ENCODE measurements at regions not wholly inside any gene's neighbourhood (a gene's known extent, or its start where the extent isn't known, plus 50 kb on each side); places are given as distances from the start of the nearest gene placed in this dataset.
"Not testable (repeated sequence)": the region's sequence is repeated elsewhere in the genome, so short reads cannot be mapped to it uniquely, and the experiment has no call there.

GRCh38 chrX:953879-954482 is 258.5 kb downstream of the CRLF2 start:
- DNase-seq = no peak

GRCh38 chrX:952816-953215 is 259.6 kb downstream of the CRLF2 start:
- DNase-seq = no peak

DNA sequence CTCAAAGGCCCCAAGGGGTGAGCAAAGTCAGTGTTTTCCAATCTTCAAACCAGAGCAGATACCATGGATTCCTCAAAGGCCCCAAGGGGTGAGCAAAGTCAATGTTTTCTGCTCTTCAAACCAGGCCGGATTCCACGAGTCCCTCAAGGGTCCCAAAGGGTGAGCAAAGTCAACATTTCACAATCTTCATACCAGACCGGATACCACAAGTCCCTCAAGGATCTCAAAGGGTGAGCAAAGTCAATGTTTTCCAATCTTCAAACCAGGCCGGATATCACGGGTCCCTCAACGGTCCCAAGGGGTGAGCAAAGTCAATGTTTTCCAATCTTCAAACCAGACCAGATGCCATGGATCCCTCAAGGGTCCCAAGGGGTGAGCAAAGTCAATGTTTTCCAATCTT is 265.2 kb downstream of the CRLF2 start:
- DNase-seq = not testable (repeated sequence)

DNA sequence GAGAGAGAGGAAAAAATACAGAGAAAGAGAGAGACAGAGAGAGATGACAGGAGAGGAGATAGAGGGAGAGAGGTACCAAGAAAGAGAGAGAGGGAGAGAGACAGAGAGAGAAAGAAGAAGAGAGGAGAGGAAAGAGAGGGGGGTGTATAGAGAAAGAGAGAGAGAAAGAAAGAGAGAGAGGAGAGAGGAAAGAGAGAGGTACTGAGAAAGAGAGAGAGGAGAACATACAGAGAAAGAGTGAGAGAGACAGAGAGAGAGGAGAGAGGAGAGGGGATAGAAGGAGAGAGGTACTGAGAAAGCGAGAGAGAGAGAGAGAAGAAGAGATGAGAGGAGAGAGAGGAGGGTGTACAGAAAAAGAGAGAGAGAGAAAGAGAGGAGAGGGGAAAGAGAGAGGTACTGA is 269.4 kb downstream of the CRLF2 start:
- no peak for DNase-seq

GRCh38 chrX:940691-941090 is 271.8 kb downstream of the CRLF2 start:
- DNase-seq = no peak

GRCh38 chrX:936979-937769 is 275.3 kb downstream of the CRLF2 start:
- no peak for DNase-seq

DNA sequence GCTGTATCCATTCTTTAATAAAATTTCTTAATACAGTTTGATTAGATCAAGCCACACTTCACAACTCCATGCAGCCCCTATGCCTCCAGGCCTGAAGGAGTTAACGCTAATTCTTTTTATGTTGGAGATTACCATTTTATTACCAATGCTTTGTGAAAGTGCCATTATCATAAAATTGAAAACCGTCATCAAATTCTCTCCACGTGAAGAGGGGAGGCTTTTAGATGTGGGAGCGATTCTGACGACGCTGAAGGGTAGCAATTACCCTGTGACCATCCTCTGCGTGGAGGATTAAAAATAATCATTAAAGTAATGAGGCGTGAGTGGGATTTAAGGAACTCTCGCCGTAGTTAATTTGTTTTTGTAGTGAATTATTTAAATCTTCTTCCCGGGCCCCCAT is 278.8 kb downstream of the CRLF2 start:
- DNase-seq = no peak

DNA sequence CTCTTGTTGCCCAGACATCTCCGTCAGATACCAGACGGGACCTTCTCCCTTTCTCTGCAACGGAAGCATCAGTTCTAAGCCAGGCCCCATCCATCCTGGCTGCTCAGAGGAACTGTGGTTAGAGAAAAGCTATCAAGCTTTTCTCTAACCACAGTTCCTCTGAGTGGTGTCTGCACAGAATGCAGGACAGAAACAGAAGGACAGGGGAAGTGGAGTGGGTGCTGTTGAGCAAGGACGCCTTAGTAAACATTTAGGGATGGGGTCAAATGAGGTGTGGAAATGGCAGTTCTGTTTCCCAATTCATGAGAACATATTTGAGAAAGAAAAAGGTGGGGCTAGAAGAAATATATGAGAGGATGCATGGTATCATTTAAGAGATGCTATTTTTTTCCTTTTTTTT is 283.8 kb downstream of the CRLF2 start:
- DNase-seq = no peak

DNA sequence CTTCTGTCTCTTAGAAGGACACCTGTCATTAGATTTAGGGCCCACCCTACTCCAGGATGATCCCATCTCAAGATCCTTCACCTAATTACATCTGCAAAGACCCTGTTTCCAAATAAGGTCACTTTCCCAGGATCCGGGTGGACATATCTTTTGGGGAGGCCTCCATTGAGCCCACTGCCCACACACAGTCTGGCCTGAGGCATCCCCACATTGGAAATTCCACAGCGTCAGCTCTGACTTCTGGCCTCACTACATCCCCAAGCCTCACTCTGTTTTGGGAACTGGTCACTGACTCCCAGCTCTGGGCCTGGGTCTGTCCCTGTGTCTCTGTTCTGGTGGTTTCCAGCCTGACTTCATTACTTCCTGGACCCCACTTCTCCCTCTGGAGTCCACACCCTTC is 285.5 kb downstream of the CRLF2 start:
- no peak for DNase-seq

DNA sequence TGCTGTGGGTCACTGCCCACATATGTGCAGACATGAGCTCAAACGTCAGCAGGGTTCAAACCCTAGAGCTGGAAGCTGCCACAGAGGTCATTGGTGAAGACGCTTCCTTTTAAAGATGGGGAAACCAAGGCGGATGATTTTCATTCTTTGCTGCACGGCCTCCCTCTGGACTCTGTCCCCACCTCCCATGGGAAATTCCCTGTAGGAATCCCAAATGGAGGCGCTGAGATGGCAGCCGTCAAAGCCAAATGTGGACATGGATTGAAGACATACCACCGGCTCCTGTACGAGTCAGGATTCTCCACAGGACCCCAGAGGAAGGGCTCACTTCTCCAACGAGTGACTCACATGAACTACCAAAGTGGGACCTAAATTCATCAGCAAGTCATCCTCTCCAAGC is 286.4 kb downstream of the CRLF2 start:
- DNase-seq = no peak

GRCh38 chrX:925652-926061 is 286.8 kb downstream of the CRLF2 start:
- no peak for DNase-seq

DNA sequence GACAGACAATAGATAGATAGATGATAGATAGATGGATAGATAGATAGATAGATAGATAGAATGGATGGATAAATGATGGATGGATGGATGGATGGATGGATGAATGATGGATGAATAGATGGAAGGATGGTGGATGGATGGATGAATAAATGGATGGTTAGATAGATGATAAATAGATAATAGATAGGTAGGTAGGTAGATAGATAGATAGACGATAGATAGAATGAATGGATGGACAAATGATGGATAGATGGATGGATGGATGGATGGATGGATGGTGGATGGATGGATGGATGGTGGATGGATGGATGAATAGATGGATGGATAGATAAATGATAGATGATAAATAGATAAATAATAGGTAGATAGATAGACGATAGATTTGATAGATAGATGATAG is 287.4 kb downstream of the CRLF2 start:
- no peak for DNase-seq

GRCh38 chrX:924017-924416 is 288.4 kb downstream of the CRLF2 start:
- DNase-seq = no peak

DNA sequence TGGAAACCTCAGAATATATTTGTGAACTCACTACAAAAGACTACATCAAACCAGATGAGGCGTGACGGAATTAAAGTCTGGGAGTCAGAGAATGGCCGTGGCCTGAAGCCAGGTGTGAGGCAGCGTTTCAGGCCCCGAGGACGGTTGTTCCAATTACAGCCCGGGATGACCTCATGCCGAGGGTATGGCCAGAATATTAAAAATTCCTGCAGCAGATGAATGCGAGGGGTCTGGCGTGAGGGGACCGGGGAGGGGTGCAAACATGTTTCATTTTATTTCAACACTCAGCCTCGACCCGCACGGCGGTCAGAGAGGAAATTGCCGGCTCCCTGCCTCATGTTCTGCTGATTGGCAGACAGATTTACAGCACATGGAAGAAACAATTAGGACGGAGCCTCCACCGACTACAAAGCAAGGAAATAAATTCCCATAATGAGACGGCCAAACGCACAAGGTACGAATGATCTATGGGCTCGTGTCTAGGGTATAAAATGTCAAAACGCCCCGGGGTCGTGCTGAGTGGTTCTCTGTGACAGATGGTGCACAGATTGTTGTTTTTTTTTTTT is 289.7 kb downstream of the SHOX start:
- DNase-seq = no peak

DNA sequence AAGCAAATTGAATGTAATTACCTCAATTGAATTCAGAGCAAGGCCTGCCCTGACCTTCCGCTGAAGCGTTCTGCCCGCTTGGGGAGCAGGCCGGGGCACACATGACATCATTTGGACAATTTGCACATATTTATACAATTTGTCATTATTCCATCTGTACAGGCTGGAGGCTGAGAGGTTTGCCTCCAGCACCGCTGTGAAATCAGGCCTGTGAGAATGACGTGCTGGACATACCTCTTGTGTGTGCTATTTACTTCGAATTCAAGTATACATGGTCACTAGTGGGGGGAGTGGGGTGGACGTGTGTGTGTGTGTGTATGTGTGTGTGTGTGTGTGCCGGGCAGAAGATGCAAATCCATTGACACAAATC is 285.6 kb downstream of the SHOX start:
- no peak for DNase-seq

DNA sequence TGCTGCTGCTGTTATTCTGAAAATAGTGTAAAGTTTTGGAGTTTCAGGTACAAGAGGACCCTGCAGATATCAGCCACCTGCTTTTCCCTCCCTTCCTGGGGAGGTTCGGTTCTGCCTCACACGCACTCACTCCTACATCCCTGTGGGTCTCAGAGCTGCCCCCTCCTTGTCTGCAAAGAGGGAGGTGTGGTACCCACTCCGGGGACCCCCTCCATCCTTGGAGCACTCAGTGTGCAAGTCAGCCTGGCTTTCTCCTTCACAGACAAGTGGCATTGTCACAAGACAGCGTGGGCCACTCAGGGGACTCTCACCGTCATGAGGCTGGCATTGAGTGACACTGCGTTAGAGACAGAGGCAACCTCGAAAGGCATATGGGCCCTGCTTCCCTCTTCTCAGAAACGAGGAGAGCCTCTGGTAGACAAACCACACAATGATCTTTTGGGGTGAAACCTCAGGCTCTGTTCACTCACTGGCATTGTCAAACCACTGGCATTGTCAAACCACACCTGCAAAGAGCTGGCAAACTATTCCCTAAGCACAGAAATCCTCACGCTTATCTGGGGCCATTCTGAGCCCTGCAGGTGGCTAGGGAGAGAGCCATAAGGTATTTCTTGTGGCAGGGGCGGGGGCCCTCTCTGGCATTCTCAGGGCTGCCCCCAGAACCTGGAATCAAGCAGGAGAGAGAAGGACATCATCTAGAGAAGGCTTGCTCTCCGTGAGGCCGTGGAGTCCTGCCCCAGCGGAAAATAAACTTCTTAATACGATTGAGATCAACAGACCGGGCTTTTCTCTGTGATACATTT is 285.0 kb downstream of the SHOX start:
- no peak for DNase-seq

DNA sequence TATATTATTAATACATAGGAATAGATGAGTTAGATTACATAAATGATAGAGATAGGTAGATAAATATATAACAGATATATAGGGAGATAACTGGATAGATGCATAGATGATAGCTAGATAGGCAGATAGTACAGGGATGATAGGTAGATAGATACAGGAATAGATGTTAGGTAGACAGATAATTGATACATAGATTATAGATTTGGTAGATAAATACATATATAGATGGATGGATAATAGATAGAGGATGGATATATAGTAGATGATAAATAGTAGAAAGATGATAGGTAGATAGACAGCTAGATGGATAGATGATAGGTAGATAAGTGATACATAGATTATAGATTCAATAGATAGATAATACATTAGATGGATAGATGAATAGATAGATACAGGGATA is 283.6 kb downstream of the SHOX start:
- no peak for DNase-seq

DNA sequence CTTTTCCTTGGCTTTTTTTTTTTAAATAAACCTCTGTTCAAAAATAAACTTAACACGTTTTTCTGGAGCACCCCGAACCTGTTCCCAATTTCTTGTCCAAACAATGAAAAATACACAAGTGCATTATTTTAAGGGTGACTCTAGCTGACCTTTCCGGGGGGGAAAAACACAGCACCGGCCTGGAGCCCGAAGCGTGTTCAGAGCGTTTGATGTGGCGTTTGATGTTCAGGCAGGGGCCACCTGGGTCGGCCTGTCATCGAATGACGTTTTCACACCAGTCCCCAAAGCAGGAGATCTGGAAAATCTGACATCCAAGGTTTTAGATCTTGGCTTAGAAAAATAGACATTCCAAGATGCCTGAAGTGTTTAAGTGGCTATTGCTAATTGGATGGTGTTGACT is 282.1 kb downstream of the SHOX start:
- no peak for DNase-seq

GRCh38 chrX:909068-909467 is 278.5 kb downstream of the SHOX start:
- DNase-seq = not testable (repeated sequence)

DNA sequence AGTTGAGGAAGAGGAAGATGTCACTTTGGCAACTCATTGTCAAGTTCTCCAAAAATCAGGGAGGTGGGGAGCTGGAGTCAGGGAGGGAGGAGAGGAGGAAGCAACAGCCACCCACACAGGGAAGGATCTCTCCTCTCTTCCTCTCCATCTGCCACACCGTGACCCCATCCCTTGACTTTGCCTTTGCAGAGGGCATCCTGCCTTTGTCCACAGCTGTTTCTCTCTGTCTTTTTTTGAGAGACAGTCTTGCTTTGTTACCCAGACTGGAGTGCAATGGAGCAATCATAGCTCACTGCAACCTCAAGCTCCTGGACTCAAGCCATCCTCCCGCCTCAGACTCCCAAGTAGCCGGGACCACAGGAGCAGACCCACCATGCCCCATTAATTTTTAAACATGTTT is 276.0 kb downstream of the SHOX start:
- no peak for DNase-seq

DNA sequence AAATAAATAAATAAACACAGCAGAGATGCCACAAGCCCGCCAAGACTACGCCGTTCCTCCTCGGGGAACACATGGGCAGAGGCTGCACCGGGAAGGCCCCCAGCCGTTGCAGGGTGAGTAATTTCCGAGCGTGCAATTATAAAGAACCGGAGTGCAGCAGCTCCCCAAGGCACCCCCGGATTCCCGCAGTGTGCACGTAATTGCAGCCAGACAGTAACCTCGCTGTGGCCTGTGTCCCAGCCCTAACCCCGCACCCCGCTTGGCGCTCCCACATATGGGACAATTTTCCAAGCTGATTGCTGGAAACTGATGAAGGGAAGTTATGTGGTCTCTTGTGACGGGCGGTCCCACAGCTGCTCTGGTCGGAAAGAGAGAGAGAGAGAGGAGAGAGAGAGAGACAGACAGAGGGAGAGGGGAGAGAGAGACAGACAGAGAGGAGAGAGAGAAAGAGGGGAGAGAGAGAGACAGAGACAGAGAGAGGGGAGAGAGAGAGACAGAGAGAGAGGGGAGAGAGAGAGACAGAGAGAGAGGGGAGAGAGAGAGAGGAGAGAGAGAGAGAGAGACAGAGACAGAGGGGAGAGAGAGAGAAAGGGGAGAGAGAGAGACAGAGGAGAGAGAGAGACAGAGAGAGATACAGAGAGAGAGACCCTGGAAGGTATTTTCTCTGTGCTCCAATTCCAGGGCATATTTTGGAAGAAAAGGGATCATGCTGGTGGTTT is 275.4 kb downstream of the SHOX start:
- no peak for DNase-seq

DNA sequence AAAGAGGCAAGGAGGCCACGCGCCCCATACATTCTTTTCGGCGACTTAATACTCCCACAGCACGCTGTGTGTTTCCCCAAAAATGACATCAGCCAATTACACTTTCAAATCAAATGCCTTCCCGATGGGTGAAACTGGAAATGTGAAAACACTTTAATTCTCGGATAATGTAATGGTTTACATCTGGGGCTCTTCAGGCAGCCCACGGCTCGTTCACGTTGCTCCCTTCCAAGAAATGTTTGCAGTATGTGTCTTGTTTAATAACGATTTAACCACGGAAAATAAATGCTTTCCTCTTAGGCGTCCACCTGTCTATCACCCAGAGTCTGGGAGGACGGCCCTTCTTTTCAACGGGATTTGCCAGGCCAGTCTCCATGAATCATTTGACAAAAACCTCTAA is 272.5 kb downstream of the SHOX start:
- no peak for DNase-seq

All from right lung (tissue), 2 donors.